ENCODE measurements at regions not wholly inside any gene's neighbourhood (a gene's known extent, or its start where the extent isn't known, plus 50 kb on each side); places are given as distances from the start of the nearest gene placed in this dataset.
"Not testable (repeated sequence)": the region's sequence is repeated elsewhere in the genome, so short reads cannot be mapped to it uniquely, and the experiment has no call there.

- DNase-seq: no peak
These were observed 69.4 kb upstream of the LIPC start for GRCh38 chr15:58362262-58362922.

- DNase-seq: not testable (repeated sequence)
These were observed 68.7 kb upstream of the LIPC start for GRCh38 chr15:58363118-58363517.

GRCh38 chr15:58363673-58364072, 68.1 kb upstream of the LIPC start:
- not testable (repeated sequence) for DNase-seq

- not testable (repeated sequence) for DNase-seq
These were observed 66.7 kb upstream of the LIPC start for GRCh38 chr15:58365098-58365497.

- no peak for DNase-seq
These were observed 62.5 kb upstream of the LIPC start for GRCh38 chr15:58369261-58369701.

- no peak for DNase-seq
These were observed 61.8 kb upstream of the LIPC start for GRCh38 chr15:58369956-58370355.

GRCh38 chr15:58374147-58374546, 57.6 kb upstream of the LIPC start:
- no peak for DNase-seq

GRCh38 chr15:58377193-58377592, 54.6 kb upstream of the LIPC start:
- DNase-seq: no peak

GRCh38 chr15:58378241-58379085, 53.3 kb upstream of the LIPC start:
- no peak for DNase-seq

- DNase-seq: not testable (repeated sequence)
These were observed 52.3 kb upstream of the LIPC start for GRCh38 chr15:58379454-58379853.

GRCh38 chr15:58380280-58380945, 51.4 kb upstream of the LIPC start:
- DNase-seq: no peak

- DNase-seq: no peak
These were observed 50.1 kb upstream of the LIPC start for GRCh38 chr15:58381697-58382096.
